Neural crest cell (in vitro differentiated cells): ENCODE measurements at regions not wholly inside any gene's neighbourhood (a gene's known extent, or its start where the extent isn't known, plus 50 kb on each side); places are given as distances from the start of the nearest gene placed in this dataset.

Experiments
- DNase-seq: peaks from one replicate; pipeline ENCODE4 v3.0.0; 2021; ENCODE audit warnings: low read depth, mixed read lengths, low spot score
- H3K27ac Mint-ChIP-seq: one replicate; pipeline ENCODE4 v1.8.0; 2021; ENCODE audit warnings: mild to moderate bottlenecking, mixed read lengths; ENCODE audit not compliant: unreplicated experiment
- H3K27me3 Mint-ChIP-seq: 2 replicates; pipeline ENCODE4 v1.8.0; 2021; ENCODE audit warnings: low read depth, mild to moderate bottlenecking, mixed read lengths
- H3K36me3 Mint-ChIP-seq: 2 replicates; pipeline ENCODE4 v1.8.0; 2021; ENCODE audit warnings: low read depth, mild to moderate bottlenecking, mixed read lengths
- H3K4me1 Mint-ChIP-seq: 2 replicates; pipeline ENCODE4 v1.8.0; 2021; ENCODE audit warnings: mixed read lengths
- H3K4me3 Mint-ChIP-seq: one replicate; pipeline ENCODE4 v1.8.0; 2021; ENCODE audit warnings: mild to moderate bottlenecking, mixed read lengths
- H3K9me3 Mint-ChIP-seq: 2 replicates; pipeline ENCODE4 v1.8.0; 2021; ENCODE audit warnings: mixed read lengths
- CTCF ChIP-seq: fragments of 200-600 bp; sonication (generic); conservative IDR thresholded peaks from 2 replicates; pipeline ENCODE4 v1.5.0; 2021; ENCODE audit warnings: antibody characterized with exemption, mild to moderate bottlenecking

GRCh38 chrX:16250296-16250695, 83.0 kb downstream of the MAGEB17 start:
- peaks cover 6% of the 10 kb centered on the region for H3K27me3 Mint-ChIP-seq
- no peaks in the 10 kb centered on the region for H3K4me1 Mint-ChIP-seq
- no peaks in the 10 kb centered on the region for H3K36me3 Mint-ChIP-seq
- DNase-seq, result no peak
- TF ChIP-seq CTCF, result no peak
- no peak overlapping the region for H3K27ac Mint-ChIP-seq
- no peak overlapping the region for H3K4me3 Mint-ChIP-seq
- H3K9me3 Mint-ChIP-seq, result no peaks in the 10 kb centered on the region

GRCh38 chrX:16251782-16252181, 84.5 kb downstream of the MAGEB17 start:
- H3K27ac Mint-ChIP-seq, result no peak overlapping the region
- H3K27me3 Mint-ChIP-seq, result peaks cover 5% of the 10 kb centered on the region
- no peak for DNase-seq

GRCh38 chrX:16258882-16259281, 91.6 kb downstream of the MAGEB17 start:
- Mint-ChIP-seq H3K4me1 (no peaks in the 10 kb centered on the region), H3K4me3 (no peak overlapping the region), H3K36me3 (no peaks in the 10 kb centered on the region), H3K27ac (no peak overlapping the region), H3K27me3 (peaks cover 2% of the 10 kb centered on the region), H3K9me3 (peaks cover 6% of the 10 kb centered on the region)
- TF ChIP-seq CTCF, result no peak
- DNase-seq, result no peak

More at GRCh38 chrX:16251782-16252181, 84.5 kb downstream of the MAGEB17 start:
- H3K4me1 Mint-ChIP-seq, result no peaks in the 10 kb centered on the region
- H3K4me3 Mint-ChIP-seq, result no peak overlapping the region
- H3K9me3 Mint-ChIP-seq, result peaks cover 1% of the 10 kb centered on the region
- no peaks in the 10 kb centered on the region for H3K36me3 Mint-ChIP-seq
- TF ChIP-seq CTCF, result no peak

- Mint-ChIP-seq H3K4me1 (peaks cover 6% of the 10 kb centered on the region), H3K36me3 (no peaks in the 10 kb centered on the region), H3K27ac (no peak overlapping the region), H3K4me3 (no peak overlapping the region), H3K9me3 (peaks cover 7% of the 10 kb centered on the region), H3K27me3 (peaks cover 2% of the 10 kb centered on the region)
- no peak for DNase-seq
- no peak for TF ChIP-seq CTCF
Measured at GRCh38 chrX:16267431-16267830, 100.2 kb downstream of the MAGEB17 start.

GRCh38 chrX:16268206-16268605, 100.9 kb downstream of the MAGEB17 start:
- peaks cover 6% of the 10 kb centered on the region for H3K4me1 Mint-ChIP-seq
- H3K4me3 Mint-ChIP-seq, result no peak overlapping the region
- no peaks in the 10 kb centered on the region for H3K36me3 Mint-ChIP-seq
- TF ChIP-seq CTCF, result no peak
- peaks cover 2% of the 10 kb centered on the region for H3K27me3 Mint-ChIP-seq
- no peak overlapping the region for H3K27ac Mint-ChIP-seq
- no peak for DNase-seq
- peaks cover 7% of the 10 kb centered on the region for H3K9me3 Mint-ChIP-seq

GRCh38 chrX:16278927-16279326, 111.6 kb downstream of the MAGEB17 start:
- H3K27ac Mint-ChIP-seq, result no peak overlapping the region
- no peak for DNase-seq
- no peaks in the 10 kb centered on the region for H3K36me3 Mint-ChIP-seq
- no peaks in the 10 kb centered on the region for H3K4me1 Mint-ChIP-seq
- no peak overlapping the region for H3K4me3 Mint-ChIP-seq
- no peaks in the 10 kb centered on the region for H3K27me3 Mint-ChIP-seq
- H3K9me3 Mint-ChIP-seq, result peaks cover 6% of the 10 kb centered on the region
- TF ChIP-seq CTCF, result no peak
